Smooth muscle cell (in vitro differentiated cells): ENCODE measurements at regions not wholly inside any gene's neighbourhood (a gene's known extent, or its start where the extent isn't known, plus 50 kb on each side); places are given as distances from the start of the nearest gene placed in this dataset.

Experiments
- DNase-seq: peaks from one replicate; lab custom pipeline; 2025; ENCODE audit not compliant: unreplicated experiment; lab: John Stamatoyannopoulos, UW
- H2AFZ ChIP-seq: fragments of 200-600 bp; sonication (generic); 2 replicates; pipeline ENCODE4 v1.6.0; 2016; ENCODE audit warnings: antibody characterized with exemption, low read depth, mild to moderate bottlenecking
- H3F3A ChIP-seq: fragments of 200-600 bp; sonication (generic); 2 replicates; pipeline ENCODE4 v1.6.0; 2017; ENCODE audit warnings: antibody characterized with exemption, low read depth
- H3K27ac ChIP-seq: fragments of 200-600 bp; sonication (generic); 2 replicates; pipeline ENCODE4 v1.5.1; 2016; ENCODE audit warnings: low read depth, mild to moderate bottlenecking
- H3K27me3 ChIP-seq: fragments of 200-600 bp; sonication (generic); 2 replicates; pipeline ENCODE4 v1.6.1; 2016; ENCODE audit warnings: low read depth, mild to moderate bottlenecking
- H3K36me3 ChIP-seq: fragments of 200-600 bp; sonication (generic); 2 replicates; pipeline ENCODE4 v1.5.1; 2016; ENCODE audit warnings: low read depth
- H3K4me1 ChIP-seq: fragments of 200-600 bp; sonication (generic); 2 replicates; pipeline ENCODE4 v1.5.1; 2016; ENCODE audit warnings: low read depth
- H3K4me2 ChIP-seq: fragments of 200-600 bp; sonication (generic); 2 replicates; pipeline ENCODE4 v1.6.0; 2016; ENCODE audit warnings: mild to moderate bottlenecking
- H3K4me3 ChIP-seq: fragments of 200-600 bp; sonication (generic); 2 replicates; pipeline ENCODE4 v1.5.1; 2016; ENCODE audit warnings: mild to moderate bottlenecking
- H3K79me2 ChIP-seq: fragments of 200-600 bp; sonication (generic); 2 replicates; pipeline ENCODE4 v1.6.0; 2016; ENCODE audit warnings: low read depth, mild to moderate bottlenecking
- H3K9ac ChIP-seq: fragments of 200-600 bp; sonication (generic); 2 replicates; pipeline ENCODE4 v1.6.0; 2016; ENCODE audit warnings: low read depth
- H3K9me3 ChIP-seq: fragments of 200-600 bp; sonication (generic); replicated peaks from 2 replicates; pipeline ENCODE4 v1.5.1; 2016; ENCODE audit warnings: low read depth
- H4K20me1 ChIP-seq: fragments of 200-600 bp; sonication (generic); 2 replicates; pipeline ENCODE4 v1.6.0; 2016; ENCODE audit warnings: low read depth
- WGBS: methylation state at CpG from one replicate; pipeline ENCODE4 v1.1.7; 2016; ENCODE audit warnings: low lambda C conversion rate; 5-methylcytosine and 5-hydroxymethylcytosine counted together
- TF ChIP-seq, protein P1 (sequence below): fragments of 200-600 bp; sonication (generic); IDR thresholded peaks from 2 replicates; pipeline ENCODE4 v1.5.1; 2017; ENCODE audit warnings: borderline replicate concordance, mild to moderate bottlenecking, antibody characterized with exemption; ENCODE audit not compliant: insufficient read depth, poor library complexity, severe bottlenecking

DNA sequence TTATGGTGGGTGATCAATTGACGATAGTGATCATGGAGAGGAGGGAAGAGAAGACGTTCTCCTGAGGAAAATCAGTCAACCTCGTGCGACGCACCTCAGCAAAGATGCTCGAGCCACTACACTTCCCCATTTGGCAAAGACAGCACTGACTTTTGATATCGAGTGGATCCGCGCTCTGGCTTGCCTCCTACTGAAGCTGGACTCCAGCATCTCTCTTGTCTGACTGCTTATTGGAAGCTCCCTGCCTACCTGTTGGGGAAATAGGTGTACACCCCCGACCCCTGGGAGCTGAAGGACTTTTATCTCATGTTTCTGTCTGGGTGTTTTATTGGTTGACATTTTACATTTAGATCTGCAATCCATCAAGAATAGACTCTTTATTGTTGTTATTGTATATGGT, 476.8 kb upstream of the B3GAT1 start:
- Histone ChIP-seq H3K27ac (no peak overlapping the region), H3K4me1 (no peaks in the 10 kb centered on the region), H3F3A (no peaks in the 10 kb centered on the region), H4K20me1 (no peaks in the 10 kb centered on the region), H3K9me3 (no peaks in the 10 kb centered on the region), H3K27me3 (no peaks in the 10 kb centered on the region), H3K4me2 (no peak overlapping the region), H3K79me2 (no peaks in the 10 kb centered on the region), H3K4me3 (no peak overlapping the region), H3K9ac (no peak overlapping the region), H2AFZ (no peak overlapping the region), H3K36me3 (no peaks in the 10 kb centered on the region)
- DNase-seq, result no peak
- WGBS, result 87% methylated on average over 10 of the region's 10 CpGs
- TF ChIP-seq, protein P1, sequence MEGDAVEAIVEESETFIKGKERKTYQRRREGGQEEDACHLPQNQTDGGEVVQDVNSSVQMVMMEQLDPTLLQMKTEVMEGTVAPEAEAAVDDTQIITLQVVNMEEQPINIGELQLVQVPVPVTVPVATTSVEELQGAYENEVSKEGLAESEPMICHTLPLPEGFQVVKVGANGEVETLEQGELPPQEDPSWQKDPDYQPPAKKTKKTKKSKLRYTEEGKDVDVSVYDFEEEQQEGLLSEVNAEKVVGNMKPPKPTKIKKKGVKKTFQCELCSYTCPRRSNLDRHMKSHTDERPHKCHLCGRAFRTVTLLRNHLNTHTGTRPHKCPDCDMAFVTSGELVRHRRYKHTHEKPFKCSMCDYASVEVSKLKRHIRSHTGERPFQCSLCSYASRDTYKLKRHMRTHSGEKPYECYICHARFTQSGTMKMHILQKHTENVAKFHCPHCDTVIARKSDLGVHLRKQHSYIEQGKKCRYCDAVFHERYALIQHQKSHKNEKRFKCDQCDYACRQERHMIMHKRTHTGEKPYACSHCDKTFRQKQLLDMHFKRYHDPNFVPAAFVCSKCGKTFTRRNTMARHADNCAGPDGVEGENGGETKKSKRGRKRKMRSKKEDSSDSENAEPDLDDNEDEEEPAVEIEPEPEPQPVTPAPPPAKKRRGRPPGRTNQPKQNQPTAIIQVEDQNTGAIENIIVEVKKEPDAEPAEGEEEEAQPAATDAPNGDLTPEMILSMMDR, result no peak

DNA sequence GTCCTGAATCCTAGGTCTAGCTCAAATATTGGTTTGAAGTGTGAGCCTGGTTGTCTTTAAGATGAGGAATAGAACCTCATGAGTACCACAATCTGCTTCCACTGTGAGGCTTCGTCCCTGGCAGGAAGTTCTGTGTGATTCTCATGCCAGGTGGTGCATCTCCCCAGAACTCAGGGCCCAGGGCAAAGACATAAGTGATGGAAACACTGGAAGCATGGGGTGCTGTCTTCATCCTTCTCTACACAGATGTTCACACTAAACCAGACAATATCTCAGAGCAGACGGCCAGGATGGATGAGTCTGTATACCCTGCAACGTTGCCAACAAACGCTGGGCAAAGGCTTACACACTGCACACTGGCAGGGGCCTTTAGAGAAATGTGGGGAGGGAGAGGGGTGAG, 475.9 kb upstream of the B3GAT1 start:
- Histone ChIP-seq H3K27me3 (peaks cover 7% of the 10 kb centered on the region), H3K4me1 (no peaks in the 10 kb centered on the region), H3K9ac (no peak overlapping the region), H3K79me2 (no peaks in the 10 kb centered on the region), H2AFZ (no peak overlapping the region), H3K4me3 (no peak overlapping the region), H4K20me1 (no peaks in the 10 kb centered on the region), H3K9me3 (no peaks in the 10 kb centered on the region), H3F3A (no peaks in the 10 kb centered on the region), H3K27ac (no peak overlapping the region), H3K4me2 (no peak overlapping the region), H3K36me3 (no peaks in the 10 kb centered on the region)
- TF ChIP-seq, protein P1, result no peak
- 95% methylated on average over 4 of the region's 4 CpGs for WGBS
- no peak for DNase-seq

DNA sequence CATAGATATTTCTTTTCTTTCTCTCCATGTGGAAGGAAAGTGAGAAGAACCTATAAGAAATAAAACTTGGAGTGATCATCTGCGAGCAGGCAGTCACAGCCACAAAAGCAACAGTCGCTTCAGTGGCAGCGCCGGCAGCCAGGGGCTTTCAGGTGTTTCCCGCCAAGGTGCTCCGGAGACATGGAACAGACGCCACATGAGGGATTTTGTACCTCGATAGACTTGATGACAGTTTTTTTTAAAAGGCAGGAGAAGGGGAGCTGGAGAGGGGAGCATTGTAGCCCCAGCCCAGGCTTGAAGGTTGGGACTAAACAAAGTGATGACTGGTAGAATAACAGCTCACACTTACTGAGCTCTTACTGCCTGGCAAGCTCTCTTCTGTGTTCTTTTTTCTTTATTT, 471.4 kb upstream of the B3GAT1 start:
- WGBS, result 76% methylated on average over 8 of the region's 8 CpGs
- H3K9me3 ChIP-seq, result no peaks in the 10 kb centered on the region
- no peaks in the 10 kb centered on the region for H3K4me1 ChIP-seq
- no peaks in the 10 kb centered on the region for H3K36me3 ChIP-seq
- no peak for DNase-seq
- no peak overlapping the region for H3K9ac ChIP-seq
- TF ChIP-seq, protein P1, result no peak
- no peak overlapping the region for H3K4me2 ChIP-seq
- H3K27me3 ChIP-seq, result peaks cover 13% of the 10 kb centered on the region
- H2AFZ ChIP-seq, result no peak overlapping the region
- no peak overlapping the region for H3K27ac ChIP-seq
- H3K4me3 ChIP-seq, result no peak overlapping the region
- H4K20me1 ChIP-seq, result no peaks in the 10 kb centered on the region
- no peaks in the 10 kb centered on the region for H3K79me2 ChIP-seq
- no peaks in the 10 kb centered on the region for H3F3A ChIP-seq

DNA sequence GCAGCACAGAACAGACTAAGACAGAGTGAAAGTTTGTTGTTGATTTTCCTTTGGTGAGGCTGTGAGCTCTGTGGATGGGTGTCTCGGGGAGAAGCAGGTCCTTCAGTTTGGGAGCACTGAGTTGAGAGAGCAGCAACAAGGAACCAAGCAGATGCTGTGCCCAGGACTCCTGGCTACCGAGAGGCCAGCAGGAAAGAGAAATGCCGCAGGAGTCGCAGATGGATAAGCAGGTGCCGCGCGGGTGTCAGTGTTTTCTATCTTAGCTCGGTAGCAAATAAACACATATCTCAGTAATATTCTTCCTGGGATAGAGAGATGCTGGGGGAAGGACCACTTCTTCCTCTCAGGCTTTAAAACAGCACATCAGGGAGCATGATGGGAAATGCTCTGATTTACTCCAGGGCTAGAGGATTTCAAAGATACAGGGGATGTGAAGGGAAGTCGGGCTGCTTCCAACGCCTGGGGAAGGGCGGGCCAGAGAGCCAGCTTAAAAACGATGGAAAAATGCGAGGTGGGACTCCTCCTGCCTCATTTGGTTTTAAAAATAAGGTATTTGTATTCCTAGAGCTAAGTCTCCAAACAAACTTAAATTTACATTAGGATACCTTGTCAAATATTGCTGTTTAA, 470.7 kb upstream of the B3GAT1 start:
- no peak for DNase-seq
- H2AFZ ChIP-seq, result no peak overlapping the region
- H3K4me1 ChIP-seq, result no peaks in the 10 kb centered on the region
- TF ChIP-seq, protein P1, result no peak
- no peaks in the 10 kb centered on the region for H3K79me2 ChIP-seq
- H4K20me1 ChIP-seq, result no peaks in the 10 kb centered on the region
- H3K9me3 ChIP-seq, result no peaks in the 10 kb centered on the region
- 78% methylated on average over 13 of the region's 13 CpGs for WGBS
- no peak overlapping the region for H3K27ac ChIP-seq
- peaks cover 13% of the 10 kb centered on the region for H3K27me3 ChIP-seq
- H3K4me3 ChIP-seq, result no peak overlapping the region
- H3K9ac ChIP-seq, result no peak overlapping the region
- H3K36me3 ChIP-seq, result no peaks in the 10 kb centered on the region
- no peak overlapping the region for H3K4me2 ChIP-seq
- H3F3A ChIP-seq, result no peaks in the 10 kb centered on the region
